Stomach (tissue), 8 donors: ENCODE measurements at regions not wholly inside any gene's neighbourhood (a gene's known extent, or its start where the extent isn't known, plus 50 kb on each side); places are given as distances from the start of the nearest gene placed in this dataset.

Experiments used
- DNase-seq, 2 donors: peaks; one replicate each; pipeline versions ENCODE4 v3.0.0 to v3.0.0-alpha.2; 2013 to 2019
- H3K27ac ChIP-seq, 5 donors: fragments of 200-600 bp in 4 of 5; sonication (generic) in 4 of 5; one replicate each; pipeline ENCODE4 v1.5.1; 2013 to 2019; ENCODE audit warnings: mild to moderate bottlenecking in 1 of 5, moderate library complexity in 1 of 5
- H3K27me3 ChIP-seq, 3 donors: fragments of 200-600 bp; sonication (generic); one replicate each; pipeline ENCODE4 v1.5.1; 2017 to 2019; ENCODE audit warnings: mixed run types in 1 of 3
- H3K36me3 ChIP-seq, 4 donors: fragments of 200-600 bp; sonication (generic); 1 replicate in 3 of 4; 2 replicates in 1 of 4; pipeline ENCODE4 v1.5.1; 2016 to 2019
- H3K4me1 ChIP-seq, 4 donors: fragments of 200-600 bp; sonication (generic); one replicate each; pipeline ENCODE4 v1.5.1; 2016 to 2019
- H3K4me3 ChIP-seq, 4 donors: fragments of 200-600 bp; sonication (generic) in 3 of 4; one replicate each; pipeline ENCODE4 v1.5.1; 2016 to 2019; ENCODE audit warnings: mild to moderate bottlenecking in 1 of 4
- H3K9me3 ChIP-seq, 4 donors: fragments of 200-600 bp; sonication (generic); one replicate each; pipeline ENCODE4 v1.5.1; 2016 to 2019
- EP300 ChIP-seq: sonication (generic); formaldehyde crosslinking; IDR thresholded peaks from one replicate; pipeline ENCODE4 v1.6.1; 2017; ENCODE audit warnings: antibody characterized with exemption
- POLR2A ChIP-seq, 4 donors: fragments of 450-650 bp; IDR thresholded peaks; one replicate each; pipeline ENCODE4 v1.6.1; 2016; ENCODE audit warnings: antibody characterized with exemption in 4 of 4, control low read depth in 2 of 4, mild to moderate bottlenecking in 1 of 4, moderate library complexity in 1 of 4
- POLR2AphosphoS5 ChIP-seq, 3 donors: sonication (generic); formaldehyde crosslinking; IDR thresholded peaks; one replicate each; pipeline ENCODE4 v1.6.1; 2016; ENCODE audit warnings: antibody characterized with exemption in 3 of 3
- WGBS, 5 donors: extraction: QIAGEN DNeasy Blood & Tissue Kit in 3 of 5; methylation state at CpG; one replicate each; pipeline versions ENCODE4 v1.1.5 to v1.1.7; 2013 to 2018; 5-methylcytosine and 5-hydroxymethylcytosine counted together
- intact Hi-C: fragments of 100-400 bp; cut with DNase I; formaldehyde crosslinking; loops from one replicate; pipeline ENCODE4 v1.15.1; 2023; ENCODE audit warnings: low total_unique reads
- TF ChIP-seq, protein P1 (sequence below), 7 experiments: fragments of 450-650 bp in 4 of 7; fragments of 200-600 bp in 3 of 7; sonication (generic) in 3 of 7; IDR thresholded peaks; one replicate each; pipeline ENCODE4 v1.5.1; 2016 to 2019; ENCODE audit warnings: antibody characterized with exemption in 7 of 7, control low read depth in 2 of 7, mild to moderate bottlenecking in 1 of 7
- donor health status: healthy with polysubstance abuse.
- donor health status: Bipolar disorder and iron deficiency.
- donor health status: healthy.

DNA sequence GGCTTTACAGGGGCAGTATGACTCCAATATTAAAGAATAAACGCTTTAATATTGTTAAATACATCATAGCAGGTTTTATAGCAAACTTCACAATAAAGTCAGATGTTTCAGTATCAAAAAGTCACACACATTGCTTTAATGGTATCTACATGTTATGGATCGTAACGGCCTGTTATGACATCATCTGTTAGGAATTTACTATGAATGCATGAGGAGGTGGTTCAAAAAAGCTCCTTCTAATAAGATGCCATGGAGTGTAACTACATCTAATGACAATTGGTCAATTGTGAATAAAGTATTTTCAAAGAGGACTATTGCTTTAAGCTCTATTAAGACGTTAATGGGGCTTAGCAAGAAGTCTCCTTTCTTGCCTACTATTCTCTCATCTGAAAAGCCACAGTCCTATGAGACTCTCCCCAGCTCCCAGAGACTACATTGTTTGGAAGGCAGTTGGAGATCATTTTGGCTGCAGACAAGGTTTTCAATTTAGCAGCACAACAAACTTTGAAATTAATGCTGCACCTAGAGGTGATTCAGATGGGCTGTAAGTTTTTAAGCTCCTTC is 300.7 kb upstream of the MEIS1 start:
- TF ChIP-seq POLR2A (IDR thresholded peaks at IDR 0.05) (no peak), EP300 (no peak), POLR2AphosphoS5 (IDR thresholded peaks at IDR 0.05) (no peak)
- TF ChIP-seq, protein P1, sequence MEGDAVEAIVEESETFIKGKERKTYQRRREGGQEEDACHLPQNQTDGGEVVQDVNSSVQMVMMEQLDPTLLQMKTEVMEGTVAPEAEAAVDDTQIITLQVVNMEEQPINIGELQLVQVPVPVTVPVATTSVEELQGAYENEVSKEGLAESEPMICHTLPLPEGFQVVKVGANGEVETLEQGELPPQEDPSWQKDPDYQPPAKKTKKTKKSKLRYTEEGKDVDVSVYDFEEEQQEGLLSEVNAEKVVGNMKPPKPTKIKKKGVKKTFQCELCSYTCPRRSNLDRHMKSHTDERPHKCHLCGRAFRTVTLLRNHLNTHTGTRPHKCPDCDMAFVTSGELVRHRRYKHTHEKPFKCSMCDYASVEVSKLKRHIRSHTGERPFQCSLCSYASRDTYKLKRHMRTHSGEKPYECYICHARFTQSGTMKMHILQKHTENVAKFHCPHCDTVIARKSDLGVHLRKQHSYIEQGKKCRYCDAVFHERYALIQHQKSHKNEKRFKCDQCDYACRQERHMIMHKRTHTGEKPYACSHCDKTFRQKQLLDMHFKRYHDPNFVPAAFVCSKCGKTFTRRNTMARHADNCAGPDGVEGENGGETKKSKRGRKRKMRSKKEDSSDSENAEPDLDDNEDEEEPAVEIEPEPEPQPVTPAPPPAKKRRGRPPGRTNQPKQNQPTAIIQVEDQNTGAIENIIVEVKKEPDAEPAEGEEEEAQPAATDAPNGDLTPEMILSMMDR (IDR thresholded peaks at IDR 0.05), result no peak
- Histone ChIP-seq H3K4me1 (no peaks in the 10 kb centered on the region), H3K9me3 (no peaks in the 10 kb centered on the region), H3K36me3 (no peaks in the 10 kb centered on the region), H3K27me3 (no peaks in the 10 kb centered on the region), H3K4me3 (no peak overlapping the region), H3K27ac (no peak overlapping the region)
- WGBS, 5 donors, result 53 to 66% (median 63%) methylated on average over 4 of the region's 4 CpGs
- intact Hi-C loops, result no loop called here
- no peak for DNase-seq

DNA sequence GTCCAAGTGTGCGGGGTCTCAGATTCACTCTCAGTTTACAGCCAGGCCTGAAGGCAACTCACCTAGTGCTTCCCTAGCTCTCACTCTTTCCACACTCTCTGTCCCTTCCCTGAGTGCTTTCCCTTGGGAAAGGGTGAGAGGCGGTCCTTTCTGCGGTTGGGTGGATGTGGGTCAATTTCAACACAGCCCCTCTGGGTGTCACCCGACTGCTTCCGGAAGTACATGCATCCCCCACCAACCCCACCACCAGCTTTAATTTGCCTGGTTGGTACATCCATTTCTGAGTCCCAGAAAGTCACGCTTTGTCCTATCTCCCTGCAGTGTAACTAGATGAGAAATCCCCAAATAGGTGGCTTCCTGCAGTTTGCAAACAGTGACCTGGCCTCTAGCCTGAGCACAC is 307.3 kb upstream of the MEIS1 start:
- WGBS, 5 donors, result 77 to 85% (median 79%) methylated on average over 6 of the region's 6 CpGs
- Histone ChIP-seq H3K4me1 (no peaks in the 10 kb centered on the region), H3K27me3 (no peaks in the 10 kb centered on the region), H3K27ac (no peak overlapping the region), H3K9me3 (no peaks in the 10 kb centered on the region), H3K4me3 (no peak overlapping the region), H3K36me3 (no peaks in the 10 kb centered on the region)
- DNase-seq, result no peak
- intact Hi-C loops, result no loop called here
- TF ChIP-seq, protein P1 (IDR thresholded peaks at IDR 0.05), result no peak
- TF ChIP-seq EP300, result no peak
- TF ChIP-seq POLR2A (IDR thresholded peaks at IDR 0.05), result no peak
- TF ChIP-seq POLR2AphosphoS5 (IDR thresholded peaks at IDR 0.05), result no peak

DNA sequence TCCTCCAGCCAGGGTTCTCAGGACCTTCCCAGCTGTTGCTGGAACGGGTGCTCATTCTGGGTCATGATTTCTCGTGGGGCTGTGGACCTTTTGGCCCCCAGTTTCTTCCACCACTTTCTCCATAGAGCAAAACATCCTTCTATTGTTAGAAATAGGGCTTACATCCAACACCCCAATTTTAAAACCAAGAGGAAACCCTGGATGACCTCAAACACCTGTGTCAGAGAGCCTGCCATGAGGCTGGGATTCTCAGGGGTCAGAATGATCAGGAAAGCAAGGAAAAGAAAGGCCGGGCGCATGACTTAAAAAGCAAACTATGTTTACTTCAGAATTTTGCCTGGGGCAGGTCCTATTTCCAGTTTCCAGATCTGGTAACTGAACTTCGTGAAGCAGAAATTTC is 307.9 kb upstream of the MEIS1 start:
- Histone ChIP-seq H3K27me3 (no peaks in the 10 kb centered on the region), H3K27ac (no peak overlapping the region), H3K36me3 (no peaks in the 10 kb centered on the region), H3K4me1 (no peaks in the 10 kb centered on the region), H3K4me3 (no peak overlapping the region), H3K9me3 (no peaks in the 10 kb centered on the region)
- intact Hi-C loops, result no loop called here
- no peak for DNase-seq
- TF ChIP-seq, protein P1 (IDR thresholded peaks at IDR 0.05), result no peak
- TF ChIP-seq POLR2A (IDR thresholded peaks at IDR 0.05), result no peak
- no peak for TF ChIP-seq EP300
- TF ChIP-seq POLR2AphosphoS5 (IDR thresholded peaks at IDR 0.05), result no peak
- 61 to 78% (median 66%) methylated on average over 5 of the region's 5 CpGs for WGBS, 5 donors

DNA sequence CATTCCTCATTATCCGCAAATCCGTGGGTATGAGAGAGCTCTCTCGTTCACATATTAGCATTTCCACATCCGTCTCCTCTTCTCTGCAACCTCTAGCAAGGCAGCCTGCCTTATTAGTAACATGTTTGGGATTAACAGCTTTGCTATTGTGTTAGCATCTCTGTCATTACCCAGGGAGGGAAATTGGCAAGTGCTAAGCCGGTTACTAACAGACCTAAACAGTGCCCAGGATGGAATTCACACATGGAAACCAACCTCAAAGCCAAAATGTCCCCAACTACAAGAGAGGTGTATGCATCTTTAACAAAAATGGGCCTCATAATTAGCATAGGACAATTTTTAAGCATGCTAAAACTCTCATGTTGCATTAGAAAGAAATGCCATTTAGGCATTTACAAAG is 309.0 kb upstream of the MEIS1 start:
- Histone ChIP-seq H3K27me3 (no peaks in the 10 kb centered on the region), H3K4me1 (no peaks in the 10 kb centered on the region), H3K4me3 (no peak overlapping the region), H3K36me3 (no peaks in the 10 kb centered on the region), H3K27ac (no peak overlapping the region), H3K9me3 (no peaks in the 10 kb centered on the region)
- TF ChIP-seq POLR2AphosphoS5 (IDR thresholded peaks at IDR 0.05), result no peak
- TF ChIP-seq, protein P1 (IDR thresholded peaks at IDR 0.05), result no peak
- no peak for TF ChIP-seq EP300
- TF ChIP-seq POLR2A (IDR thresholded peaks at IDR 0.05), result no peak
- no peak for DNase-seq
- intact Hi-C loops, result no loop called here
- 71 to 80% (median 72%) methylated on average over 5 of the region's 5 CpGs for WGBS, 5 donors
